Endothelial cell of umbilical vein (primary cell): ENCODE measurements at regions not wholly inside any gene's neighbourhood (a gene's known extent, or its start where the extent isn't known, plus 50 kb on each side); places are given as distances from the start of the nearest gene placed in this dataset.

Experiments
- EZH2 ChIP-seq: IDR thresholded peaks from 2 replicates; pipeline ENCODE4 v1.6.1; 2012; ENCODE audit warnings: borderline replicate concordance, low read depth, mild to moderate bottlenecking, moderate library complexity, low read length, inconsistent platforms; ENCODE audit not compliant: severe bottlenecking
- FOS ChIP-seq: IDR thresholded peaks from 2 replicates; pipeline ENCODE4 v1.6.1; 2011; ENCODE audit warnings: mild to moderate bottlenecking, low read length, moderate library complexity, borderline replicate concordance; ENCODE audit not compliant: insufficient read depth
- GATA2 ChIP-seq: IDR thresholded peaks from 2 replicates; pipeline ENCODE4 v1.7.0; 2011; ENCODE audit warnings: low read depth, mild to moderate bottlenecking, moderate library complexity, mixed read lengths, low read length; ENCODE audit not compliant: insufficient read length, insufficient read depth
- JUN ChIP-seq: IDR thresholded peaks from 2 replicates; pipeline ENCODE4 v1.6.1; 2011; ENCODE audit warnings: borderline replicate concordance, low read depth; ENCODE audit not compliant: insufficient read length, insufficient read depth
- MYC ChIP-seq: IDR thresholded peaks from one replicate; pipeline ENCODE4 v1.6.1; 2011; ENCODE audit warnings: mild to moderate bottlenecking, low read depth, low read length
- POLR2A ChIP-seq: IDR thresholded peaks from 2 replicates; pipeline ENCODE4 v1.6.1; 2012; ENCODE audit warnings: low read depth, mild to moderate bottlenecking, control low read depth, low read length
- POLR2AphosphoS5 ChIP-seq: IDR thresholded peaks from 2 replicates; pipeline ENCODE4 v1.6.1; 2012; ENCODE audit warnings: low read depth, mild to moderate bottlenecking, control low read depth, low read length, moderate library complexity; ENCODE audit not compliant: insufficient read depth
- TF ChIP-seq, protein P1 (sequence below), 2 donors: IDR thresholded peaks; 1 replicate in 1 of 2; 2 replicates in 1 of 2; pipeline ENCODE4 v1.5.1; 2011; ENCODE audit warnings: low read length in 2 of 2, mild to moderate bottlenecking in 2 of 2, moderate library complexity in 2 of 2, control low read depth in 1 of 2, inconsistent platforms in 1 of 2, low read depth in 1 of 2; ENCODE audit not compliant: insufficient read depth in 1 of 2; ENCODE audit errors: extremely low read depth in 1 of 2
- TF ChIP-seq, protein P2 (sequence below): IDR thresholded peaks from 2 replicates; pipeline ENCODE4 v1.6.1; 2011; ENCODE audit not compliant: insufficient read depth, insufficient read length

DNA sequence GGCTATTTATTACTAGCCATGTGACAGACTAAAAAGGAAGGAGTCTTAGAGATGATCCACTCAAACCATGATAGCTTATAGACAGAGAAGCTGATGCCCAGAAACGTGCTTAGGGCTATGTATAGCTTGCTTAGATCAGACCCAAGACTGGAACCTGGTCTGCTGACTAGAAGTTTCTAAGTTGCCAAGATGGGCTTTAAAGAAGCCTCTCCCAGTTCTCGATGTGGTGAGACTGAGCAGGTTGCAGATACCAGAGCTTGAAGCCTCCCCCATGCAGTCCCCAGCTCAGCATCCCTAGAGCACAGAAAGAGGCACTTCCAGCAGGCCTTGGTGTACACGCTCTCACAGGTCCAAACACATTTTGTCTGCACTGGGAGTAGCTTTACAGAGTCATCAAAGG lies 51.1 kb upstream of the ATP10B start:
- TF ChIP-seq, protein P1, sequence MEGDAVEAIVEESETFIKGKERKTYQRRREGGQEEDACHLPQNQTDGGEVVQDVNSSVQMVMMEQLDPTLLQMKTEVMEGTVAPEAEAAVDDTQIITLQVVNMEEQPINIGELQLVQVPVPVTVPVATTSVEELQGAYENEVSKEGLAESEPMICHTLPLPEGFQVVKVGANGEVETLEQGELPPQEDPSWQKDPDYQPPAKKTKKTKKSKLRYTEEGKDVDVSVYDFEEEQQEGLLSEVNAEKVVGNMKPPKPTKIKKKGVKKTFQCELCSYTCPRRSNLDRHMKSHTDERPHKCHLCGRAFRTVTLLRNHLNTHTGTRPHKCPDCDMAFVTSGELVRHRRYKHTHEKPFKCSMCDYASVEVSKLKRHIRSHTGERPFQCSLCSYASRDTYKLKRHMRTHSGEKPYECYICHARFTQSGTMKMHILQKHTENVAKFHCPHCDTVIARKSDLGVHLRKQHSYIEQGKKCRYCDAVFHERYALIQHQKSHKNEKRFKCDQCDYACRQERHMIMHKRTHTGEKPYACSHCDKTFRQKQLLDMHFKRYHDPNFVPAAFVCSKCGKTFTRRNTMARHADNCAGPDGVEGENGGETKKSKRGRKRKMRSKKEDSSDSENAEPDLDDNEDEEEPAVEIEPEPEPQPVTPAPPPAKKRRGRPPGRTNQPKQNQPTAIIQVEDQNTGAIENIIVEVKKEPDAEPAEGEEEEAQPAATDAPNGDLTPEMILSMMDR (IDR thresholded peaks at IDR 0.05; ENCODE audit: extremely low read depth in 1 of 2, insufficient read depth in 1 of 2, low read depth in 1 of 2, low read length in 2 of 2): no peak
- TF ChIP-seq POLR2A: no peak
- TF ChIP-seq EZH2: no peak
- no peak for TF ChIP-seq MYC
- TF ChIP-seq POLR2AphosphoS5: no peak
- TF ChIP-seq, protein P2, sequence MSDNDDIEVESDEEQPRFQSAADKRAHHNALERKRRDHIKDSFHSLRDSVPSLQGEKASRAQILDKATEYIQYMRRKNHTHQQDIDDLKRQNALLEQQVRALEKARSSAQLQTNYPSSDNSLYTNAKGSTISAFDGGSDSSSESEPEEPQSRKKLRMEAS: no peak
- no peak for TF ChIP-seq JUN
- TF ChIP-seq FOS: no peak
- TF ChIP-seq GATA2: no peak
